Osteocyte (in vitro differentiated cells): ENCODE measurements at regions not wholly inside any gene's neighbourhood (a gene's known extent, or its start where the extent isn't known, plus 50 kb on each side); places are given as distances from the start of the nearest gene placed in this dataset.

Source experiments
- DNase-seq: peaks from one replicate; pipeline ENCODE4 v3.0.0; 2021; ENCODE audit warnings: mixed read lengths; ENCODE audit not compliant: unreplicated experiment; ENCODE audit errors: extremely low spot score
- H3K27ac Mint-ChIP-seq: one replicate; pipeline ENCODE4 v1.8.0; 2021; ENCODE audit warnings: mild to moderate bottlenecking, mixed read lengths; ENCODE audit not compliant: unreplicated experiment
- H3K27me3 Mint-ChIP-seq: one replicate; pipeline ENCODE4 v1.8.0; 2021; ENCODE audit warnings: mixed read lengths; ENCODE audit not compliant: unreplicated experiment
- H3K36me3 Mint-ChIP-seq: one replicate; pipeline ENCODE4 v1.8.0; 2021; ENCODE audit warnings: mixed read lengths; ENCODE audit not compliant: unreplicated experiment
- H3K4me1 Mint-ChIP-seq: one replicate; pipeline ENCODE4 v1.8.0; 2021; ENCODE audit warnings: mixed read lengths; ENCODE audit not compliant: unreplicated experiment
- H3K4me3 Mint-ChIP-seq: one replicate; pipeline ENCODE4 v1.8.0; 2021; ENCODE audit warnings: mild to moderate bottlenecking, moderate library complexity, mixed read lengths; ENCODE audit not compliant: unreplicated experiment
- H3K9me3 Mint-ChIP-seq: one replicate; pipeline ENCODE4 v1.8.0; 2021; ENCODE audit warnings: mixed read lengths; ENCODE audit not compliant: unreplicated experiment
- TF ChIP-seq, protein P1 (sequence below): fragments of 200-600 bp; sonication (generic); IDR thresholded peaks from 2 replicates; pipeline ENCODE4 v1.5.0; 2021; ENCODE audit warnings: antibody characterized with exemption, mild to moderate bottlenecking, moderate library complexity

DNA sequence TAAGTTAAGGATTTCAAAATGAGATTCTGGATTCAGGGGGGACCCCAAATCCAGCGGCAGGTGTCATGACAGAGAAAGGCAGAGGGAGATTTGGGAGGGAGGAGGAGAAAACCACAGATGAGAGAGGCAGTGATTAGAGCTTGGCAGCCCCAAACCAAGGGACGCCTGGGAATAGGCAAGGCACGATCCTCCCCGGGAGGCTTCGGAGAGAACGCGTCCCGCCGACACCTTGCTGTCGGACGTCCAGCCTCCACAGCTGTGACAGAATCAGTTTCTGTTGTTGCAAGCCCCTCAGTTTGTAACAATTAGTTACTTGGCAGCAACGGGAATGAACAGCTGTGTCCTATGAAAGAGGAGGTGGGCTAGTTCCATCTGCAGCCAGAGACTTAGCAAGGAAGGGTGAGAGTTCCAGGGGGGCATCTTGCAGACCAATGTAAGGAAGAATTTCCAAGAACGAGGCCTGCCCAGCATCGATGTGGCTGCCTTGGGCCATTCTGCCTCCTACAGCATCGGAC lies 110.7 kb upstream of the SDK2 start:
- H3K27ac Mint-ChIP-seq = no peak overlapping the region
- H3K4me3 Mint-ChIP-seq = no peak overlapping the region
- no peaks in the 10 kb centered on the region for H3K9me3 Mint-ChIP-seq
- peaks cover 15% of the 10 kb centered on the region for H3K27me3 Mint-ChIP-seq
- H3K4me1 Mint-ChIP-seq = no peaks in the 10 kb centered on the region
- TF ChIP-seq, protein P1, sequence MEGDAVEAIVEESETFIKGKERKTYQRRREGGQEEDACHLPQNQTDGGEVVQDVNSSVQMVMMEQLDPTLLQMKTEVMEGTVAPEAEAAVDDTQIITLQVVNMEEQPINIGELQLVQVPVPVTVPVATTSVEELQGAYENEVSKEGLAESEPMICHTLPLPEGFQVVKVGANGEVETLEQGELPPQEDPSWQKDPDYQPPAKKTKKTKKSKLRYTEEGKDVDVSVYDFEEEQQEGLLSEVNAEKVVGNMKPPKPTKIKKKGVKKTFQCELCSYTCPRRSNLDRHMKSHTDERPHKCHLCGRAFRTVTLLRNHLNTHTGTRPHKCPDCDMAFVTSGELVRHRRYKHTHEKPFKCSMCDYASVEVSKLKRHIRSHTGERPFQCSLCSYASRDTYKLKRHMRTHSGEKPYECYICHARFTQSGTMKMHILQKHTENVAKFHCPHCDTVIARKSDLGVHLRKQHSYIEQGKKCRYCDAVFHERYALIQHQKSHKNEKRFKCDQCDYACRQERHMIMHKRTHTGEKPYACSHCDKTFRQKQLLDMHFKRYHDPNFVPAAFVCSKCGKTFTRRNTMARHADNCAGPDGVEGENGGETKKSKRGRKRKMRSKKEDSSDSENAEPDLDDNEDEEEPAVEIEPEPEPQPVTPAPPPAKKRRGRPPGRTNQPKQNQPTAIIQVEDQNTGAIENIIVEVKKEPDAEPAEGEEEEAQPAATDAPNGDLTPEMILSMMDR = no peak
- DNase-seq = no peak
- no peaks in the 10 kb centered on the region for H3K36me3 Mint-ChIP-seq

DNA sequence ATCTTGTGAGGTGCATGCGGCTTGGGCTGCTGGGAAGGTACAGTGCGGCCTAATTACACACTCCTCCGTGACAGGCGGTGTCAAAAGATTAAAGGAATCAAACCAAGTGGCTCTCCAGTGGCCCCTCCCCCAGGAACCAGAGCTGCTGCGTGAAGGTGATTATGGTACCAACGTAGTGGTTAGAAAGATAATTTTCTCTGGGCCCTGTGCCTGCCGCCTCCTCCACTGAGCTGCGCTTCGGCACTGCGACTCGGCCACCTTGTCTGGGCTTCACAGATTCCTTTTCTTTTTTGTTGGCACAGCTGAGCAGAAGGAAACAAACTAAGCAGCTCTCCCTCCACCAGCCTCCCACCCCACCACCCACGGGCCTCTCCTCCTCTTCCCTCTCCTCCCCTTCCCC lies 113.2 kb upstream of the SDK2 start:
- no peaks in the 10 kb centered on the region for H3K9me3 Mint-ChIP-seq
- TF ChIP-seq, protein P1 = no peak
- H3K4me3 Mint-ChIP-seq = no peak overlapping the region
- H3K27ac Mint-ChIP-seq = no peak overlapping the region
- H3K4me1 Mint-ChIP-seq = no peaks in the 10 kb centered on the region
- peaks cover 21% of the 10 kb centered on the region for H3K27me3 Mint-ChIP-seq
- H3K36me3 Mint-ChIP-seq = no peaks in the 10 kb centered on the region
- no peak for DNase-seq

DNA sequence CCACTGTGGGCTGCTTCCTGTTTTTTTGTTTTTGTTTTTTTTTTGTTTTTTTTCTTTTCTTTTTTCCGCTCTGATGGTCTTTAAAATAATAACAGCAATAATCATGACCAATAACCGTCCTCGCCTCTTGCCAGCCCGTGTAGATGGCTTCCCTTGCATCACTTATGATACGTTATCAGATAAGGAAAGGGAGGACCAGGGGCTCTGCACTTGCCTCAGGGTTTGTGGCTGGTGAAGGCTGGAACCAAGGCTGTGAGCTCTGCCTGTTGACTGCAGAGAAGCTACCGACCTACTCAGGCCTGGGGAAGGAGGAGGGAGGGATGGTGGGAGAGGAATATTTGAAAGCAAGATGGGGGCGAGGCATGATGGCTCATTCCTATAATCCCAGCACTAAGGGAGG lies 114.0 kb upstream of the SDK2 start:
- TF ChIP-seq, protein P1 = no peak
- no peak overlapping the region for H3K27ac Mint-ChIP-seq
- no peaks in the 10 kb centered on the region for H3K4me1 Mint-ChIP-seq
- H3K4me3 Mint-ChIP-seq = no peak overlapping the region
- H3K36me3 Mint-ChIP-seq = no peaks in the 10 kb centered on the region
- DNase-seq = no peak
- H3K27me3 Mint-ChIP-seq = peaks cover 21% of the 10 kb centered on the region
- no peaks in the 10 kb centered on the region for H3K9me3 Mint-ChIP-seq

DNA sequence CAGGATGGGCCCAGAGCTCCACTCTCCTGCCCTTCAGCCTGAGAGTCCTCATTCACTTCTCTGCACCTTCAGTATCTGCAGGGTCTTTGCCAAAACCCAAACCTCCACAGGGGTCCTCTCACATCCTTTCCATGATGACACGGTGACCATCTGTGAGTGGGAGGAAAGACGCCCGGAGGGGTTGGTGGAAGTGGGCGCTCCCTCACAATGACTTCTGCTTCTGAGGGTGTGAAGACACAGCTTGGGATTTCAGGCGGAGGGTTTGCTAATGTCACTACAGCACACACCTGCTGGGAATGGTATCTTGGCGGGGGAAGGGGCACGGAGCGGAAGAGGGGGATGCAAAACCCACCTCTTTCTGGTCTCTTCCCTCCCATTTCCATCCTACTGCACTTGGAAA lies 115.1 kb upstream of the SDK2 start:
- no peak for DNase-seq
- H3K9me3 Mint-ChIP-seq = no peaks in the 10 kb centered on the region
- TF ChIP-seq, protein P1 = no peak
- H3K4me3 Mint-ChIP-seq = no peak overlapping the region
- H3K27me3 Mint-ChIP-seq = peaks cover 21% of the 10 kb centered on the region
- no peaks in the 10 kb centered on the region for H3K36me3 Mint-ChIP-seq
- no peaks in the 10 kb centered on the region for H3K4me1 Mint-ChIP-seq
- H3K27ac Mint-ChIP-seq = no peak overlapping the region

DNA sequence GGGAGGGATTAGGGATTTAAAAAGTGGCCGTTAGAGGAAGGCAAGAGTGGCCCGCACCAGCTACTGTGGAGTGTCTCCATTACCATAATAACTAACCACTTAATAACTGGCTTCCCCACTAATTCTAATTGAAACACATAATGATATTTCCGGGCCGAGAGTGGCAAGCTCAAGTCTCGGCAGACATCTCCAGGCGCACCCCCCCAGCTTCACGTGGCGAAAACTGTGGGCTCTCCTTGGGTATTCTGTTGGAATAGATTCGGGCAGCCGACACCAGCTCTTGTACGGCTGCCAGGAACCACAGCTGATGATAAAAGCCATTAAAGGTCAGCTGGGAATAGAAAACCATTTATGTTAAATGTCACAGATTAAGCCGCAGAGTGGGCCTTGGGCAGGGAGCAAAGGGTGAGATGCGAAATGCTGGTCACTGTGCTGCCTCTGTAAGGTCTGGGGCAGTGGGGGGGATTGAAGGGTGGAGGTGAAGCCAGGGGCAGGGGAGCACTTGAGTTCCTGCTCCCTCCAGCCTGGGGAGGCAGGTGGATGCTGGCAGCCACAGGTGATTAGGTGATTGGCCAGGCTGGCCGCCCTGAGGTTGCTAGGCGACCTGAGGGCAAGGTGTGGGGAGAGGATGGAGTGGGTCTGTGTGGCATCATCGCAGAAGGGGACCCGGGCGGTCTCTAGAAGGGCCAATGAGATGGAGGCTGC lies 115.6 kb upstream of the SDK2 start:
- no peak for DNase-seq
- Mint-ChIP-seq H3K27ac (no peak overlapping the region), H3K4me1 (no peaks in the 10 kb centered on the region), H3K9me3 (no peaks in the 10 kb centered on the region), H3K36me3 (no peaks in the 10 kb centered on the region), H3K4me3 (no peak overlapping the region), H3K27me3 (peaks cover 16% of the 10 kb centered on the region)
- TF ChIP-seq, protein P1 = no peak
